LNCAP (cell line): ENCODE measurements at regions not wholly inside any gene's neighbourhood (a gene's known extent, or its start where the extent isn't known, plus 50 kb on each side); places are given as distances from the start of the nearest gene placed in this dataset.

ENCODE experiments used
- TF ChIP-seq, protein P1 (sequence below): fragments of 450-650 bp; IDR thresholded peaks from 2 replicates; pipeline ENCODE4 v1.5.1; 2017; ENCODE audit warnings: mild to moderate bottlenecking

DNA sequence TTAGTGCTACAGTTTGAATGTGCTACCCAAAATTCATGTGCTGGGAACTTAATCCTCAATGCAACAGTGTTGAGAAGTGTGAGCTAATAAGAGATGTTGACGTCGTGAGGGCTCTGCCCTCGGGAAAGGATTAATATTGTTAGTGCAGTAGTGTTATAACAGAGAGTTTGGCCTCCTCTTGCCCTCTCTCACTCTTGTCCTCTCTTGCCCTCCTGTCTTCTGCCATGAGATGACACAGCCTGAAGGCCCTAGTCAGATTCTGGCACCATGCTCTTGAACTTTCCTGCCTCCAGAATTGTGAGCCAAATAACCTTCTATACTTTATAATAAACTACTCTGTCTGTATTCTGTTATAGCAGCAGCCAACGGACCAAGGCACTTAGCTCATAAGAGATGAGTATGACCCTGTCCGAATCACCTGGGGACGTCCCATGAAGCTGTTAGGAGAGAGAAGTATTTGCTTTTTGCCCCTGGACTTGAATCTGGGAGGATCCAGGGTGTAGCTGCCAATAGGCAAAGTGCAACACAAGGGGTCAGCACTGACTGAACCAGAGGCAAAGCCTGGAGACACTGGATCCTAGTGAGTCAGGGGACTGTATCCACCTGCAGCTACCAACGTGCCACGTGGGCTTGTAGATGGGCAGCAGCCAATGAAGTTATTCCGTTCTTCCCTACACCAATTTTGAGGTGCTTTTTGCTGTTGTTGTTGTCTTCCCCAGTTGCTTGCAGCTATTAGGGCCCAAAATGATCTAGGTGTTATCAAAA lies 233.7 kb downstream of the THBS2 start:
- TF ChIP-seq, protein P1, sequence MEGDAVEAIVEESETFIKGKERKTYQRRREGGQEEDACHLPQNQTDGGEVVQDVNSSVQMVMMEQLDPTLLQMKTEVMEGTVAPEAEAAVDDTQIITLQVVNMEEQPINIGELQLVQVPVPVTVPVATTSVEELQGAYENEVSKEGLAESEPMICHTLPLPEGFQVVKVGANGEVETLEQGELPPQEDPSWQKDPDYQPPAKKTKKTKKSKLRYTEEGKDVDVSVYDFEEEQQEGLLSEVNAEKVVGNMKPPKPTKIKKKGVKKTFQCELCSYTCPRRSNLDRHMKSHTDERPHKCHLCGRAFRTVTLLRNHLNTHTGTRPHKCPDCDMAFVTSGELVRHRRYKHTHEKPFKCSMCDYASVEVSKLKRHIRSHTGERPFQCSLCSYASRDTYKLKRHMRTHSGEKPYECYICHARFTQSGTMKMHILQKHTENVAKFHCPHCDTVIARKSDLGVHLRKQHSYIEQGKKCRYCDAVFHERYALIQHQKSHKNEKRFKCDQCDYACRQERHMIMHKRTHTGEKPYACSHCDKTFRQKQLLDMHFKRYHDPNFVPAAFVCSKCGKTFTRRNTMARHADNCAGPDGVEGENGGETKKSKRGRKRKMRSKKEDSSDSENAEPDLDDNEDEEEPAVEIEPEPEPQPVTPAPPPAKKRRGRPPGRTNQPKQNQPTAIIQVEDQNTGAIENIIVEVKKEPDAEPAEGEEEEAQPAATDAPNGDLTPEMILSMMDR = no peak

DNA sequence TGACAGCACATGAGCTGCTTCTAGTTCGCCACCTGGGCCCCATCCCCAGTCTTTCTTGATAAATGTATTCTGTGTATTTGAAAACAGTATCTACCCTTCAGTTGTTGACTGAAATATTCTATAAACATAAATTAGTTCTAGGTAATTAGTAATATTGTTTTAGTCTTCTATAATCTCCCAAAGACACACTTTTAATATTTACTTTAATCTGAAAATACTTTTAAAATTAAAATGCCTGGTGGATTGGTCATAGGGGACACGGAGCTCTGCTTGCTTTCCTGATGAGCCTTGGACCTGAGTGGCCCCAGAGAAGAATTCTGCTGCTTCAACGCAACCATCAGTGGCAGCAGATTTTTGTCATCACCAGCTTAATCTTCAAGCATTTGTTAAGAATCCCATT lies 234.5 kb downstream of the THBS2 start:
- TF ChIP-seq, protein P1 = no peak

DNA sequence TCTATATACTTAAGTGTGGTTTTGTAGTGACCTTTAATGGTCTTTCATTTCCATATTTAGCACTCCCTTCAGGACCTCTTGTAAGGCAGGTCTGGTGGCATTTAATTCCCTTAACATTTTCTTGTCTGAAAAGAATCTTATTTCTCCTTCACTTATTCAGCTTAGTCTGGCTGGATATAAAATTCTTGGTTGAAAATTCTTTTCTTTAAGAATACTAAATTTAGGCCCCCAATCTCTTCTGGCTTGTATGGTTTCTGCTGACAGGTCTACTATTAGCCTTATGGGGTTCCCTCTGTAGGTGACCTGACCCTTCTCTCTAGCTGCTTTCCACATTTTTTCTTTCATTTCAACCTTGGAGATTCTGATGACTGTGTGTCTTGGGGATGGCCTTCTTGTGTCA lies 236.9 kb downstream of the THBS2 start:
- TF ChIP-seq, protein P1 = no peak

DNA sequence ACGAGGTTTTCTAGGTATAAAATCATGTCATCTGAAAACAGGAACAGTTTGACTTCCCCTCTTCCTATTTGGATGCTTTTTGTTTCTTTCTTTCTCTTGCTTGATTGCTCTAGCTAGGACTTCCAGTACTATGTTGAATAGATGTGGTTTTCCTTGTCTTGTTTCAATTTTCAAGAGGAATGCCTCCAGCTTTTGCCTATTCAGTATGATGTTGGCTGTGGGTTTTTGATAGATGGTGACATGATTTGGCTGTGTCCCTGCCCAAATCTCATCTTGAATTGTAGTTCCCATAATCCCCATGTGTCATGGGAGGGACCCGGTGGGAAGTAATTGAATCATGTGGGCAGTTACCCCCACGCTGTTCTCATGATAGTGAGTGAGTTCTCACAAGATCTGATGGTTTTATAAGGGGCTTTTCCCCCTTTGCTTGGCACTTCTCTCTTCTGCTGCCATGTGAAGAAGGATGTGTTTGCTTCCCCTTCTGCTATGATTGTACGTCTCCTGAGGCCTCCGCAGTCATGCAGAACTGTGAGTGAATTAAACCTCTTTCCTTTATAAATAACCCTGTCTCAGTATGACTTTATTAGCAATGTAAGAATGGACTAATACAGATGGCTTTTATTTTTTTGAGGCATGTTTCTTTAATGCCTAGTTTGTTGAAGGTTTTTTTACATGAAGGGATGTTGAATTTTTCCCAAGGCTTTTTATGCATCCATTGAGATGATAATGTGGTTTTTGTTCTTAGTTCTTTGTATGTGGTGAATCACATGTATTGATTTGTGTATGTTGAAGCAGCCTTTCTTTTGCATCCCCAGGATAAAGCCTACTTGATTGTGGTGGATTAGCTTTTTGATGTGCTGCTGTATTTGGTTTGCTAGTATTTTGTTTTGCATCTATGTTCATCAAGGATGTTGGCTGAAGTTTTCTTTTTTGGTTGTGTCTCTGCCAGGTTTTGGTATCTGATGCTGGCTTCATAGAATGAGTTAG lies 239.1 kb downstream of the THBS2 start:
- TF ChIP-seq, protein P1 = no peak

DNA sequence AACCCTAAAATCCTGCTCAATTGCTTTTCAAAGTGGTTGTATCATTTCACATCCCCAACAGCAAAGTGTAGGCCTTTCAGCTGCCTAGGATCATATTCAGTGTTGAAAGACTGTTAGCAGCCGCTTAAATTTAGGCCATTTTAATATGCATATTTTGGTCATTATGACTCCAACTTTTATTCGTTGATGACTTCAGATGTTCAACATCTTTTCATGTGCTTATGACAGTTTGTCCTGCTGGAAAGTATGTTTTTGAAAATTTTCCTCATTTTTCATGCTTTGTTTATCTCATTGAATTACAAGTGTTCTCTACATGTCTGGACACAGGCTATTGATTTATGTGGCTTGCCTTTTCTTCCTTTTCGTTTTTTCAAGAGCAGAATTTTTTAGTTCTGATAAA lies 244.0 kb downstream of the THBS2 start:
- TF ChIP-seq, protein P1 = no peak

DNA sequence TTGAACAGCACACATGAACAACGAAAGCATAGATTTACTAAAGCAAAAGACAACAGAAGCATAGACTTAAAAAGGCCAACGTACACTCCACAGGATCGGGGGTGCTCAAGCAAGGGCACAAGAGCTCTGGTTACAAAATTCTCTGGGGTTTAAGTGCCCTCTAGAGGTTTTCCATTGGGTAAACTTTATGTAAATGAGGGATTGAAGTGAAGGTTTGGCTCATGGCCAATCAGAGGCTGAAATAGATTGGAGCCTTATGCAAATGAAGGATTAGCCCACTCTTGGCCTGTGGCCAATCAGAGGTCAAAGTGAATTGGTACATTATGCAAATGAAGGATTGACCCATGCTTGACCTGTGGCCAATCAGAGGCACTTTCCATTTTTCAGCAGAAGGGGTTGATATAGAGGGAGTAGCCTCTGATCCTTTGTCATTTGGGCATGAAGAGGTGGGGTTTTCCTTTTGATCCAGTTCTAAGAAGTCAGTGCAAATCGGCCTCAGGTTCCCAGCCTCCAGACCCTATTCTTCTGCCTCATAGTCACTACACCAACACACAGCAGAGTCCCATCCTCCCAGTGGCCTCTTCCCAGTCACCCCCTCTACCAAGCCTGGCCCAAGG lies 244.9 kb downstream of the THBS2 start:
- TF ChIP-seq, protein P1 = no peak

DNA sequence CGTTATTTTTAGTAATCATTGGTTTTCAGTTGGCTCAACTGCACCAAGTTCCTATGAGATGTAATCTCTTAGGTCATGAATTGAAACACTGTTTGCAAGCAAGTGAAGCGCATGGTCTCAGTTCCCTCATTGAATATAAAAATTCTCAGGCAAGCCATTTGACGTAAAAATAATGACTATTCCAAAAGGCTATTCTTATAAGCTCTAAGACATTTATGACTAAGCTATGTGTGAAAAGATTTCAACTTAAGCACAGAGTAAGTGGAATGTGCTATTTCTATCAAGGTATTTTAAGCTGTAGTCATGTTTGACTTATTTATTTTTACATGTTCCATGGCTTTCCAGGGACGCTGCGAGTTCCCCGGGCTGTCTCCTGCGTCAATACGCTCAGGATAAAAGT lies 248.5 kb downstream of the THBS2 start:
- TF ChIP-seq, protein P1 = no peak
